K562 (cell line): ENCODE measurements at regions not wholly inside any gene's neighbourhood (a gene's known extent, or its start where the extent isn't known, plus 50 kb on each side); places are given as distances from the start of the nearest gene placed in this dataset.

Source experiments
- GTF2A2 ChIP-seq: IDR thresholded peaks from 2 replicates; pipeline ENCODE4 v1.6.1; 2016; ENCODE audit warnings: mild to moderate bottlenecking, missing genetic modification characterization, missing compliant biosample characterization
- HDAC3 ChIP-seq: fragments of 450-650 bp; IDR thresholded peaks from 2 replicates; pipeline ENCODE4 v1.6.1; 2018; ENCODE audit warnings: borderline replicate concordance, mild to moderate bottlenecking, moderate library complexity; ENCODE audit not compliant: partially characterized antibody
- NCOA4 ChIP-seq: fragments of 450-650 bp; IDR thresholded peaks from 2 replicates; pipeline ENCODE4 v1.6.1; 2018; ENCODE audit warnings: mild to moderate bottlenecking; ENCODE audit not compliant: partially characterized antibody
- POLR3G ChIP-seq: IDR thresholded peaks from 2 replicates; pipeline ENCODE4 v1.6.1; 2011; ENCODE audit not compliant: insufficient read length, insufficient replicate concordance; ENCODE audit errors: extremely low read depth
- TF ChIP-seq, protein P1 (sequence below), 2 experiments: fragments of 250-450 bp in 1 of 2; fragments of 450-650 bp in 1 of 2; sonication (Bioruptor Pico) in 1 of 2; IDR thresholded peaks; 2 replicates each; pipeline versions ENCODE4 v1.6.1 to v1.8.0; 2016 to 2021; ENCODE audit warnings: mild to moderate bottlenecking in 2 of 2, moderate library complexity in 2 of 2, missing compliant biosample characterization in 1 of 2, missing genetic modification characterization in 1 of 2
- TF ChIP-seq, protein P2 (sequence below): IDR thresholded peaks from 3 replicates; pipeline ENCODE4 v1.6.1; 2011; ENCODE audit warnings: borderline replicate concordance, mild to moderate bottlenecking; ENCODE audit not compliant: insufficient read length, insufficient read depth
- TF ChIP-seq, protein P3 (sequence below), 2 experiments: fragments of 450-650 bp; formaldehyde crosslinking in 1 of 2; IDR thresholded peaks; 2 replicates each; pipeline versions ENCODE4 v1.4.0 to v1.6.1; 2014 to 2020; ENCODE audit warnings: mild to moderate bottlenecking in 2 of 2, borderline replicate concordance in 1 of 2, low read depth in 1 of 2

DNA sequence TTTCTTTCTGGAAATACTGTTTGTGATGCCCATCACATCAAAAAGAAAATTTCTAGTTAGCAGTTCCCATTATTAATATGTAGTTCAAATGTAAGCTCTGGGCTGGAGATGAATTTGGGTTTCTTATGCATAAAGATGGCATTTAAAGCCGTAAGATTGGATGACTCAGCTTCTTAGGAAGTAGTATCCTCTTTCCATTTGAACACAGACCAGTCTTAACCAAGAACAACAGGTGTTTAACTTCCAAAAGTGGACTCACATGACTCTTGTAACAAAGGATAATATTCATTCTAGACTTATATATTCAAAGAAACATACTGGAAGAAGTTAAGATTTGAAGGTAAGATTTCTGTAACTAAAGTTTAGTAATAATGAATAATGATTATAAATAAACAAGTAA, 330.5 kb downstream of the TLR4 start (continued):
- TF ChIP-seq, protein P1, sequence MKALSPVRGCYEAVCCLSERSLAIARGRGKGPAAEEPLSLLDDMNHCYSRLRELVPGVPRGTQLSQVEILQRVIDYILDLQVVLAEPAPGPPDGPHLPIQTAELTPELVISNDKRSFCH (CRISPR knock-in tag; IDR thresholded peaks at IDR 0.05): no peak
- TF ChIP-seq, protein P1 (tag; IDR thresholded peaks at IDR 0.05): no peak
- TF ChIP-seq GTF2A2 (no peak), HDAC3 (no peak), POLR3G (no peak), NCOA4 (no peak)
- TF ChIP-seq, protein P2, sequence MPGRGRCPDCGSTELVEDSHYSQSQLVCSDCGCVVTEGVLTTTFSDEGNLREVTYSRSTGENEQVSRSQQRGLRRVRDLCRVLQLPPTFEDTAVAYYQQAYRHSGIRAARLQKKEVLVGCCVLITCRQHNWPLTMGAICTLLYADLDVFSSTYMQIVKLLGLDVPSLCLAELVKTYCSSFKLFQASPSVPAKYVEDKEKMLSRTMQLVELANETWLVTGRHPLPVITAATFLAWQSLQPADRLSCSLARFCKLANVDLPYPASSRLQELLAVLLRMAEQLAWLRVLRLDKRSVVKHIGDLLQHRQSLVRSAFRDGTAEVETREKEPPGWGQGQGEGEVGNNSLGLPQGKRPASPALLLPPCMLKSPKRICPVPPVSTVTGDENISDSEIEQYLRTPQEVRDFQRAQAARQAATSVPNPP: no peak
- TF ChIP-seq, protein P3, sequence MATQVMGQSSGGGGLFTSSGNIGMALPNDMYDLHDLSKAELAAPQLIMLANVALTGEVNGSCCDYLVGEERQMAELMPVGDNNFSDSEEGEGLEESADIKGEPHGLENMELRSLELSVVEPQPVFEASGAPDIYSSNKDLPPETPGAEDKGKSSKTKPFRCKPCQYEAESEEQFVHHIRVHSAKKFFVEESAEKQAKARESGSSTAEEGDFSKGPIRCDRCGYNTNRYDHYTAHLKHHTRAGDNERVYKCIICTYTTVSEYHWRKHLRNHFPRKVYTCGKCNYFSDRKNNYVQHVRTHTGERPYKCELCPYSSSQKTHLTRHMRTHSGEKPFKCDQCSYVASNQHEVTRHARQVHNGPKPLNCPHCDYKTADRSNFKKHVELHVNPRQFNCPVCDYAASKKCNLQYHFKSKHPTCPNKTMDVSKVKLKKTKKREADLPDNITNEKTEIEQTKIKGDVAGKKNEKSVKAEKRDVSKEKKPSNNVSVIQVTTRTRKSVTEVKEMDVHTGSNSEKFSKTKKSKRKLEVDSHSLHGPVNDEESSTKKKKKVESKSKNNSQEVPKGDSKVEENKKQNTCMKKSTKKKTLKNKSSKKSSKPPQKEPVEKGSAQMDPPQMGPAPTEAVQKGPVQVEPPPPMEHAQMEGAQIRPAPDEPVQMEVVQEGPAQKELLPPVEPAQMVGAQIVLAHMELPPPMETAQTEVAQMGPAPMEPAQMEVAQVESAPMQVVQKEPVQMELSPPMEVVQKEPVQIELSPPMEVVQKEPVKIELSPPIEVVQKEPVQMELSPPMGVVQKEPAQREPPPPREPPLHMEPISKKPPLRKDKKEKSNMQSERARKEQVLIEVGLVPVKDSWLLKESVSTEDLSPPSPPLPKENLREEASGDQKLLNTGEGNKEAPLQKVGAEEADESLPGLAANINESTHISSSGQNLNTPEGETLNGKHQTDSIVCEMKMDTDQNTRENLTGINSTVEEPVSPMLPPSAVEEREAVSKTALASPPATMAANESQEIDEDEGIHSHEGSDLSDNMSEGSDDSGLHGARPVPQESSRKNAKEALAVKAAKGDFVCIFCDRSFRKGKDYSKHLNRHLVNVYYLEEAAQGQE (IDR thresholded peaks at IDR 0.05; ENCODE audit: borderline replicate concordance): no peak
- TF ChIP-seq, protein P3 (CRISPR knock-in tag; IDR thresholded peaks at IDR 0.05; ENCODE audit: low read depth): no peak
